ENCODE measurements at regions not wholly inside any gene's neighbourhood (a gene's known extent, or its start where the extent isn't known, plus 50 kb on each side); places are given as distances from the start of the nearest gene placed in this dataset.

DNA sequence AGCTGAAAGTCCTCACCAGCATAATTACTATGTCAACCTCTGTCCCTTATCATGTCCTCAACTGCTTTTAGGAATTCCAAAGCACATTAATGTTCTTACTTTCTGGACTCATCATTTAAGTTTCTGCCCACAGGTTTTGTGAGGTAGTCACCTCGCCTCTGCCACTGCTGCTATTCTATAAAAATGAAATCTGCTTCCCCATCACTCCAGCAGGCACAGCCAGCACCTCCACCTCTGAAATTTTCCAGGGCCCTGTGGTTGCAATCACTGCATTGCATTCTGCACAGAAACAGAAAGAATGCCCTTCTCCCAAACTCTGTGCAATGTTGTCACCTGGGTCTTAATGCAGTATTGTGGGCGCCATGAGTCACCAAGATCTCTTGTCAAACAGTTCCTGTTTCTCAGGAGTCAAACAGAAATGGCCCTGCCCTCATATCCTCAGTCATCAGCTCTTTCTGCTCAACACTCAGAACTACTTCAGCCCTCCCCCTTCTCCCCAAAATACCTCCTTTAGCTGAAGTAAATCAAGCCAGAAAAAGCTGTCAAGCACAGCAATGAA is 529.2 kb upstream of the NBEA start:
- no peaks in the 10 kb centered on the region for H3K4me1 ChIP-seq
- intact Hi-C loops (cut with DNase I; ENCODE audit: low total_unique reads), result no loop called here

DNA sequence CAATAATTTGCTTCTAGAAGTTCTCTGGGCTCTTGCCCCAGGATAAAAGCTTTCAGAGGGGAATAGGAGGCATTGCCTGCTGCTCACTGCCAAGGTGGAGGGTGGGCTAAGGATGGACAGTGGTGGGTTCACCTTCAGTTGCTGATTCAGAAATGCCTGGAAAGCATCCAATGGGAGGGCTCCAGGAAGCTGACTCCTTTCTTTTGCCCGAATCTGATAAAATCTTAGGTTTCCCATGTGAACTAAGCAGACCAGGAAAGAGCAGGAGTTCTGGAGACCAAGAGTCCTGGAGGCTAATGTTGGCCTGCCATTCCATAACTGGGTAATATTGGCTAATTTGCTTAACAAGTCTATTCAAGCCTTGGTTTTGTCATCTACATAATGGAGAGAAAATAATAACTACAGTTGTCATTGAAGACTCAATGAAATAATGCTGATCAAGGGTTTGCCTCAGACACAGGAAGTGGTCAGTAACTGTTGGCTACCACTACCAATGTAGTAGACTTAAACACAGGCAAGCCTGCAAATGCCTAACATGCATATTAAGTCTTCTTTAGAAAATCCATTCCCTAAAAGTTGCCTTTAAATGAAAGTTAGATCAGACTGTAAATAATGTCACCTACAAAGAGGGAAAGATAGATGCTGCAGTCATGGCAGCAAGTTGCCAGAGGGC is 528.4 kb upstream of the NBEA start:
- Histone ChIP-seq H3K9me3 (no peaks in the 10 kb centered on the region), H3K27ac (no peak overlapping the region), H3K4me1 (no peaks in the 10 kb centered on the region), H3K27me3 (replicated peaks in 1 of 7) (no peaks in the 10 kb centered on the region), H3K36me3 (no peaks in the 10 kb centered on the region), H3K4me3 (no peak overlapping the region)
- no peak for TF ChIP-seq CTCF (IDR thresholded peaks at IDR 0.05 in 8 of 11, conservative IDR thresholded peaks at IDR 0.05 in 3 of 11)
- TF ChIP-seq POLR2A (IDR thresholded peaks at IDR 0.05), result no peak
- no peak for TF ChIP-seq POLR2AphosphoS5 (IDR thresholded peaks at IDR 0.05)
- 40 to 61% (median 47%) methylated on average over 1 of the region's 1 CpG for WGBS, 5 donors
- no peak for DNase-seq
- intact Hi-C loops (cut with DNase I; ENCODE audit: low total_unique reads), result no loop called here

More for the DNA sequence above, 529.2 kb upstream of the NBEA start:
- no peak overlapping the region for H3K27ac ChIP-seq
- no peak overlapping the region for H3K4me3 ChIP-seq
- no peak for DNase-seq
- no peaks in the 10 kb centered on the region for H3K36me3 ChIP-seq
- TF ChIP-seq POLR2A (IDR thresholded peaks at IDR 0.05) (no peak), POLR2AphosphoS5 (IDR thresholded peaks at IDR 0.05) (no peak), CTCF (IDR thresholded peaks at IDR 0.05 in 8 of 11, conservative IDR thresholded peaks at IDR 0.05 in 3 of 11) (no peak)
- no peaks in the 10 kb centered on the region for H3K27me3 ChIP-seq (replicated peaks in 1 of 7)
- H3K9me3 ChIP-seq, result no peaks in the 10 kb centered on the region
- 56 to 81% (median 61%) methylated on average over 2 of the region's 2 CpGs for WGBS, 5 donors

GRCh38 chr13:34414616-34415015 is 527.5 kb upstream of the NBEA start:
- no peak overlapping the region for H3K27ac ChIP-seq
- WGBS, 5 donors, result 81 to 92% (median 83%) methylated on average over 4 of the region's 4 CpGs
- no peaks in the 10 kb centered on the region for H3K36me3 ChIP-seq
- no peaks in the 10 kb centered on the region for H3K27me3 ChIP-seq (replicated peaks in 1 of 7)
- no peaks in the 10 kb centered on the region for H3K9me3 ChIP-seq
- no peak for TF ChIP-seq CTCF (IDR thresholded peaks at IDR 0.05 in 8 of 11, conservative IDR thresholded peaks at IDR 0.05 in 3 of 11)
- TF ChIP-seq POLR2A (IDR thresholded peaks at IDR 0.05), result no peak
- TF ChIP-seq POLR2AphosphoS5 (IDR thresholded peaks at IDR 0.05), result no peak
- no peak overlapping the region for H3K4me3 ChIP-seq
- intact Hi-C loops (cut with DNase I; ENCODE audit: low total_unique reads), result no loop called here
- DNase-seq, result no peak
- no peaks in the 10 kb centered on the region for H3K4me1 ChIP-seq

- no peaks in the 10 kb centered on the region for H3K36me3 ChIP-seq
- WGBS, 5 donors, result 67 to 79% (median 72%) methylated on average over 4 to 5 of the region's 5 CpGs
- no peak for DNase-seq
- no peak overlapping the region for H3K4me3 ChIP-seq
- no peak overlapping the region for H3K27ac ChIP-seq
- H3K4me1 ChIP-seq, result no peaks in the 10 kb centered on the region
- H3K27me3 ChIP-seq (replicated peaks in 1 of 7), result no peaks in the 10 kb centered on the region
- intact Hi-C loops (cut with DNase I; ENCODE audit: low total_unique reads), result no loop called here
- TF ChIP-seq POLR2A (IDR thresholded peaks at IDR 0.05), result no peak
- no peak for TF ChIP-seq CTCF (IDR thresholded peaks at IDR 0.05 in 8 of 11, conservative IDR thresholded peaks at IDR 0.05 in 3 of 11)
- no peak for TF ChIP-seq POLR2AphosphoS5 (IDR thresholded peaks at IDR 0.05)
- no peaks in the 10 kb centered on the region for H3K9me3 ChIP-seq
Observed at GRCh38 chr13:34416971-34417380, 525.1 kb upstream of the NBEA start.

All from spleen (tissue), 11 donors.